Naive B cell (primary cell): ENCODE measurements at regions not wholly inside any gene's neighbourhood (a gene's known extent, or its start where the extent isn't known, plus 50 kb on each side); places are given as distances from the start of the nearest gene placed in this dataset.
A peak's percentile ranks its signal among the peaks of the same experiment; 100 is the strongest.
"Not testable (repeated sequence)": the region's sequence is repeated elsewhere in the genome, so short reads cannot be mapped to it uniquely, and the experiment has no call there.

Source experiments
- ATAC-seq, 2 donors: fragments of 150-1000 bp; cut with Tn5 transposase; 2 replicates each; pipeline ENCODE4 v1.10.0; 2021; ENCODE audit warnings: low read depth in 2 of 2, mild to moderate bottlenecking in 2 of 2, moderate library complexity in 2 of 2
- DNase-seq: peaks from one replicate; pipeline ENCODE4 v3.0.0; 2022
- H3K27ac Mint-ChIP-seq, 6 donors: one replicate each; pipeline ENCODE4 v1.8.0; 2020 to 2022; ENCODE audit warnings: mild to moderate bottlenecking in 6 of 6, mixed read lengths in 6 of 6, moderate library complexity in 5 of 6, inconsistent platforms in 2 of 6
- H3K27me3 Mint-ChIP-seq, 3 donors: one replicate each; pipeline ENCODE4 v1.8.0; 2021 to 2022; ENCODE audit warnings: mixed read lengths in 3 of 3, mild to moderate bottlenecking in 1 of 3
- H3K36me3 Mint-ChIP-seq, 2 donors: one replicate each; pipeline ENCODE4 v1.8.0; 2020 to 2022; ENCODE audit warnings: mixed read lengths in 2 of 2, inconsistent platforms in 1 of 2, mild to moderate bottlenecking in 1 of 2
- H3K4me1 Mint-ChIP-seq, 3 donors: one replicate each; pipeline ENCODE4 v1.8.0; 2020 to 2022; ENCODE audit warnings: mixed read lengths in 3 of 3, inconsistent platforms in 1 of 3, mild to moderate bottlenecking in 1 of 3, moderate library complexity in 1 of 3
- H3K4me3 Mint-ChIP-seq, 8 donors: one replicate each; pipeline ENCODE4 v1.8.0; 2020 to 2022; ENCODE audit warnings: mild to moderate bottlenecking in 8 of 8, mixed read lengths in 8 of 8, moderate library complexity in 8 of 8, inconsistent platforms in 2 of 8
- H3K9me3 Mint-ChIP-seq, 7 donors: one replicate each; pipeline ENCODE4 v1.8.0; 2020 to 2022; ENCODE audit warnings: mixed read lengths in 7 of 7, mild to moderate bottlenecking in 5 of 7, inconsistent platforms in 2 of 7, moderate library complexity in 1 of 7

GRCh38 chr7:82530361-82530760 is 86.8 kb upstream of the CACNA2D1 start:
- Mint-ChIP-seq H3K36me3 (no peaks in the 10 kb centered on the region), H3K9me3 (peaks cover 0 to 5% (median 0%) of the 10 kb centered on the region in 7 donors), H3K4me3 (no peak overlapping the region), H3K27ac (no peak overlapping the region), H3K27me3 (peaks cover 0 to 4% (median 0%) of the 10 kb centered on the region in 3 donors), H3K4me1 (no peaks in the 10 kb centered on the region)
- ATAC-seq (no peak), DNase-seq (no peak)

DNA sequence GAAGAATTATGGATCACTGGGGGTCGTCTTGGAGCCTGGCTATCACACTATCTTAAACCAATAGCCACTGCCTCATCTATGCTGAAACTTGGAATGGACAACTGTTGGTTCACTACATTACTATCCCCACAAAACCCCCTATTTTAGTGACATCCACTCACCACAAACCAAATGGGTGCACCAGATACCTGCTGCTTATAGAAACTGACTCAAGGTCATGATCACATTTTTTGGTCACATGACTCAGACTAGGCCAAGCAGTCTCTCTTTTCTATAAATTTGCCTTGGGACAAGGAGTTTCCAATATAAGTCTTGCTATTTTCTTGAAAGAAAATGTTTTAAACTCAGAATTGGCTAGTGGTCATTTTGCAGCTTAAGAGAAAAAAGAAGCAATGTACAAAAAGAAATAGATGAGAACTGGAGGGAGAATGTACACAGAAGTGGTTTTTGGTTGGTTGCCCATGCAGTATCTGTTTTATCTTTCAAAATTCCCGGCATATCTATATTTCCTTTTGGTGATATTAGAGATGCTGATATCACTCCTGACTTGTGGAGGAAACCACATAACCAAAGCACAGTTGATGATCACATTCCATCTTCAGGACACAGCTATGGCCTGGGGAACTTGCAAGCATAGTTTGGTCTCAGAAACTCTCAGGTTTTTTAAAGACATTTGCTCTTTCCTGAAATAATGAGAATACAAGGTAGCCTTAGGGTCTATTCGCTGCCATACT is 85.2 kb upstream of the CACNA2D1 start:
- H3K4me3 Mint-ChIP-seq: no peak overlapping the region
- no peak overlapping the region for H3K27ac Mint-ChIP-seq
- peaks cover 0 to 4% (median 0%) of the 10 kb centered on the region in 3 donors for H3K27me3 Mint-ChIP-seq
- ATAC-seq (no peak), DNase-seq (no peak)
- H3K9me3 Mint-ChIP-seq: peaks cover 0 to 5% (median 0%) of the 10 kb centered on the region in 7 donors
- no peaks in the 10 kb centered on the region for H3K4me1 Mint-ChIP-seq
- no peaks in the 10 kb centered on the region for H3K36me3 Mint-ChIP-seq

- Mint-ChIP-seq H3K9me3 (peaks cover 0 to 5% (median 0%) of the 10 kb centered on the region in 7 donors), H3K27ac (no peak overlapping the region)
These were observed 84.3 kb upstream of the CACNA2D1 start for GRCh38 chr7:82527851-82528250.

DNA sequence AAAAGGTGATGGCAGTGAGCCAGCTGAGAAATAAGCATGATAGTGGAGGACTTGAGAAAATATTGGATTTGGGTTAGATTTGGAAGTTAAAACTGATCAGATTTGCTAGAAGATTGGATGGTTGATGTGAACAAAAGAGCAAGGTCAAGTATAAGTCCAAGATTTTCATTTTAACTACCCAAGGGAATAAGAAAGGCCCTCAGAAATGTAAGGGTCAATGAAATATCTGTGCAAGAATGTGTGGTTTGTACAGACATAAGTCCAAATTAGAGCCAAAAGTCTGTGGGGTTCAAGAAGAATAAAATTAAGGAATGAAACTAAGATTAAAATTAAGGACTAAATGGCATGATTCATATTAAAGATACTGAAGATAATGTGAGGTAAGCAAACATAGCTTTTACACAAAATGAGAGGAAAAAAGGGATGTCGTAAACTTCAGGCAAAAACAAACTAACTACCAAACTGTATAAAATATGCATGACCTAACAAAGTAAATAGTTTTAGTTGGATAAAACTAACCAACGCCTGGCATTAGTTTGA is 78.4 kb upstream of the CACNA2D1 start:
- Mint-ChIP-seq H3K9me3 (peaks cover 0 to 4% (median 0%) of the 10 kb centered on the region in 7 donors), H3K4me1 (no peaks in the 10 kb centered on the region), H3K4me3 (no peak overlapping the region), H3K27me3 (no peaks in the 10 kb centered on the region), H3K27ac (no peak overlapping the region), H3K36me3 (no peaks in the 10 kb centered on the region)
- no peak for DNase-seq
- ATAC-seq: no peak

More at GRCh38 chr7:82527851-82528250, 84.3 kb upstream of the CACNA2D1 start:
- Mint-ChIP-seq H3K36me3 (no peaks in the 10 kb centered on the region), H3K4me3 (no peak overlapping the region), H3K27me3 (peaks cover 0 to 4% (median 0%) of the 10 kb centered on the region in 3 donors), H3K4me1 (no peaks in the 10 kb centered on the region)
- ATAC-seq (no peak), DNase-seq (no peak)

DNA sequence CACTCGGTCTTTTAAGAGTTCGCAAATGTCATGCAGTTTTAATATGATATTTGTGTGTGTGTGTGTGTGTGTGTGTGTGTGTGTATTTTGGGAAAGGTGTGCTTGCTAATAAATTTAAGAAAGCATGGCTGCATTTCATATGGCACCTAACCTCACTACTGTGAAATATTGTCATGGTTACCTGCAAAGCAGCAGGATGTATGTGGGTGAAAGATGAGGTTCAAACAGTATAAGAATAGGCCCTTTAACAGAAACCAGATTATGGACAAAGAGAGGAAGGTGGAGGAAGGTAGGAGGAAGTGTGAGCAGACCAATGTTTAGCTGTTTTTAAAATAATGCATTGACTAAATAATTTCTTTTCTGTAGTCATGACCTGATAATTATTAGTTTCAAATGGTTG is 73.5 kb upstream of the CACNA2D1 start:
- H3K27ac Mint-ChIP-seq: no peak overlapping the region
- DNase-seq (no peak), ATAC-seq (no peak)
- H3K4me3 Mint-ChIP-seq: no peak overlapping the region
- peaks cover 0 to 4% (median 0%) of the 10 kb centered on the region in 3 donors for H3K27me3 Mint-ChIP-seq
- no peaks in the 10 kb centered on the region for H3K36me3 Mint-ChIP-seq
- H3K9me3 Mint-ChIP-seq: peaks cover 0 to 4% (median 0%) of the 10 kb centered on the region in 7 donors
- H3K4me1 Mint-ChIP-seq: no peaks in the 10 kb centered on the region

DNA sequence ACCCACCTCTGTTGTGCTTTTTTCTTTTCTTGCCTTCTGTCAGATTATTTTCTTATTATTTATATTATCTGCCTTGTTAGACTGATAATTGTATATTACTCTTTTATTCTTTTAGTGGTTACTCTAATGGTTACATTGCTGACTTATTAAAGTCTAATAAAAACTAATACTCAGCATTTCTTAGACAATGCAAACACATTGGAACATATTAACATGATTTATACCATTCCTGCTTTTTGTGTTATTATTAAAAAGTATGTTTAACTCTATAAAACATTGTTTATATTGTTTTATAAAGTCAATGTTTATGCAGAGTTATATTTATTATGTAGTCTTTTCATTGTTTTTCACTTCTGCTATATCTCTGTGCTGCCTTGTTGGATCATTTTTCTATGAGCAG is 68.0 kb upstream of the CACNA2D1 start:
- H3K27ac Mint-ChIP-seq: peak overlapping the region in 1 of 6 donors; percentile 58
- H3K27me3 Mint-ChIP-seq: peaks cover 0 to 8% (median 0%) of the 10 kb centered on the region in 3 donors
- ATAC-seq (no peak), DNase-seq (no peak)
- no peak overlapping the region for H3K4me3 Mint-ChIP-seq
- no peaks in the 10 kb centered on the region for H3K4me1 Mint-ChIP-seq
- peaks cover 0 to 2% (median 0%) of the 10 kb centered on the region in 7 donors for H3K9me3 Mint-ChIP-seq
- no peaks in the 10 kb centered on the region for H3K36me3 Mint-ChIP-seq

DNA sequence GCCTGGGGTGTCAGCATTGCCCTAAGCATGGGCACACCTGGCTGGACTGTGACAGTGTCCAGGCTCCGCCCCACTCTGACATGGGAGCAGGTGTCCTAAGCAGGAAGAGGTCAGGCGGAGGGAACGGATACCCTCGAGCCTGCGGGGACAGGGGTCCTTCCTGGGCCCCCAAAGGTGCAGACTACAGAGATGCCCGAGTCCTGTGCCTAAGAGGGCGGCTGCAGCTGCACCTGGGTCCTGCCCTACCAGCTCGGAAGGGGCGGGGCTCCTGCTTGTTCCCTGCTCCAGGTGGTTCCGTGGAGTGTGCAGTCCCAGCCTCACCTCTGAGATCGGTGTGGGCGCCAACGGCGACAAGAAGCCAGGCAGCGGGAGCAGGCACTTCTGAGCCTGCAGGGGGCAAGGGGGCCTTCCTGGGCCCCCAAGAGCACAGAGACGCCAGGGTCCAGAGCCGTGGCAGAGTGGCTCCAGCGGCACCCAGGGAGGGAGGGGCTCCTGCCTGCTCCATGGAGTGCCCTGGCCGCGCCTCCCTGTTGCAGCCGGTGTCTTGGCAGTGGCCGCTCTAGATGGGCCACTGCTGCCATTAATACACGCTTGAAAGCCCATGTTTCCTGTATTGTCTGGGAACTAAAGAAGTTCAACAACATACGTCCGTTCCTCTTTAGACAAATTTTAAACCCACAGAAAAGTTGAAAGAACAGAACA is 64.5 kb upstream of the CACNA2D1 start:
- H3K4me3 Mint-ChIP-seq: peak overlapping the region in 2 of 8 donors; percentile 20 to 47
- H3K27ac Mint-ChIP-seq: peak overlapping the region in 2 of 6 donors; percentile 8 to 11
- peaks cover 0 to 4% (median 0%) of the 10 kb centered on the region in 3 donors for H3K27me3 Mint-ChIP-seq
- peaks cover 0 to 6% (median 1%) of the 10 kb centered on the region in 7 donors for H3K9me3 Mint-ChIP-seq
- no peaks in the 10 kb centered on the region for H3K4me1 Mint-ChIP-seq
- ATAC-seq (no peak), DNase-seq (no peak)
- no peaks in the 10 kb centered on the region for H3K36me3 Mint-ChIP-seq

- ATAC-seq (no peak), DNase-seq (no peak)
- H3K4me3 Mint-ChIP-seq: no peak overlapping the region
- H3K9me3 Mint-ChIP-seq: peaks cover 0 to 6% (median 1%) of the 10 kb centered on the region in 7 donors
- H3K4me1 Mint-ChIP-seq: no peaks in the 10 kb centered on the region
- peak overlapping the region in 2 of 6 donors; percentile 8 to 11 for H3K27ac Mint-ChIP-seq
- H3K36me3 Mint-ChIP-seq: no peaks in the 10 kb centered on the region
- peaks cover 0 to 4% (median 0%) of the 10 kb centered on the region in 3 donors for H3K27me3 Mint-ChIP-seq
These were observed 63.9 kb upstream of the CACNA2D1 start for GRCh38 chr7:82507365-82507975.

- no peak for ATAC-seq
These were observed 63.1 kb upstream of the CACNA2D1 start for GRCh38 chr7:82506702-82507101.

GRCh38 chr7:82506208-82506607 is 62.6 kb upstream of the CACNA2D1 start:
- peaks cover 0 to 4% (median 0%) of the 10 kb centered on the region in 3 donors for H3K27me3 Mint-ChIP-seq
- DNase-seq (no peak), ATAC-seq (no peak)
- peaks cover 0 to 9% (median 6%) of the 10 kb centered on the region in 7 donors for H3K9me3 Mint-ChIP-seq
- H3K4me3 Mint-ChIP-seq: no peak overlapping the region
- H3K4me1 Mint-ChIP-seq: no peaks in the 10 kb centered on the region
- H3K36me3 Mint-ChIP-seq: no peaks in the 10 kb centered on the region
- no peak overlapping the region for H3K27ac Mint-ChIP-seq

More at GRCh38 chr7:82506702-82507101, 63.1 kb upstream of the CACNA2D1 start:
- H3K27ac Mint-ChIP-seq: no peak overlapping the region
- peaks cover 0 to 9% (median 6%) of the 10 kb centered on the region in 7 donors for H3K9me3 Mint-ChIP-seq
- DNase-seq: no peak
- H3K36me3 Mint-ChIP-seq: no peaks in the 10 kb centered on the region
- no peaks in the 10 kb centered on the region for H3K4me1 Mint-ChIP-seq
- no peak overlapping the region for H3K4me3 Mint-ChIP-seq
- H3K27me3 Mint-ChIP-seq: peaks cover 0 to 4% (median 0%) of the 10 kb centered on the region in 3 donors

DNA sequence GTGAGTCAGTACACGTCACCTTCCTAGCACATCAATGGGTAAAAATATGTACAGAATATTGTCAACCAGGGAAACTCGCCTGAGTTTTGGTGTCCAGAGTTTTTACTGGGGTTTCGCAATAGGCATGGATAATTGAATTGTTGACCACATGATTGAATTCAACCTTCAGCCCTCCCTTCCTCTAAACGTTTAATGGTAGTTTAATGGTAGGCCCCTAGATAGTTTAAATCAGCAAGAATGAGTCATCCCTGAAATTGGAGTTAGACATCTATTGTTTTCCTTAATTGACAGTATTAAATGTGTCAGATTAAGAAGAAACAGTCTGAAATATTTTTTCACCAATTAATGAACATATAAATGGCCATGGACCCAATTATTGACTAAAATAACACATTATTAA is 57.8 kb upstream of the CACNA2D1 start:
- Mint-ChIP-seq H3K9me3 (peaks cover 4 to 16% (median 9%) of the 10 kb centered on the region in 7 donors), H3K36me3 (no peaks in the 10 kb centered on the region), H3K4me1 (no peaks in the 10 kb centered on the region), H3K27me3 (no peaks in the 10 kb centered on the region), H3K27ac (no peak overlapping the region), H3K4me3 (no peak overlapping the region)
- ATAC-seq: no peak
- DNase-seq: no peak

DNA sequence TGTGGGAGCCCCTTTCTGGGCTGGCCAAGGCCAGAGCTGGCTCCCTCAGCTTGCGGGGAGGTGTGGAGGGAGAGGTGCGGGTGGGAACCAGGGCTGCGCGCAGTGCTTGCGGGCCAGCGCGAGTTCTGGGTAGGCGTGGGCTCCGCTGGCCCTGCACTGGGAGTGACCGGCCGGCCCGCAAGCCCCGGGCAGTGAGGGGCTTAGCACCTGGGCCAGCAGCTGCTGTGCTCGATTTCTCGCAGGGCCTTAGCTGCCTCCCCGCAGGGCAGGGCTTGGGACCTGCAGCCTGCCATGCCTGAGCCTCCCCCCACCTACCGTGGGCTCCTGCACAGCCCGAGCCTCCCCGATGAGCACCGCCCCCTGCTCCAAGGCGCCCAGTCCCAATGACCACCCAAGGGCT is 56.0 kb upstream of the CACNA2D1 start:
- not testable (repeated sequence) for ATAC-seq, H3K27me3 Mint-ChIP-seq, H3K36me3 Mint-ChIP-seq, H3K4me1 Mint-ChIP-seq, H3K27ac Mint-ChIP-seq, DNase-seq, H3K4me3 Mint-ChIP-seq
- H3K9me3 Mint-ChIP-seq: peaks cover 4 to 14% (median 9%) of the 10 kb centered on the region in 7 donors

DNA sequence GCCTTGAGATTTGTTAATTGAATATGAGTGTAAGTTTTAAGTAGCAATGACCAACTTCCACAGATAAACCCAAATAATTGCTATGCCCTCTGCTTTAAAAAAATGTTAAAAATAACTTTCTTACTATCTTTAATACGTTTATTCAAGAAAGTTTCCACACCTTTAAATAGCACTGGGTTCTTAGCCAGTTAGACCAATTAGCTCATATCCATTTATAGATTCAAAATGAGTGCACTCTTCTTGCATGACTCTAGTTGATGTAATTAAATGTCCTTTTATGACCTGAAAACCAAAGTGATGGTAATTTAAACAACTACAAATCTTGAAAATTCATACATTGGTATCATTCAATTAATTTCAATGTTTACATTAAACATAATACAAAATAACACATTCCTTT is 50.8 kb upstream of the CACNA2D1 start:
- Mint-ChIP-seq H3K4me3 (no peak overlapping the region), H3K27ac (no peak overlapping the region)

More for the DNA sequence above, 50.8 kb upstream of the CACNA2D1 start:
- Mint-ChIP-seq H3K36me3 (no peaks in the 10 kb centered on the region), H3K27me3 (peaks cover 0 to 11% (median 0%) of the 10 kb centered on the region in 3 donors), H3K4me1 (no peaks in the 10 kb centered on the region), H3K9me3 (peaks cover 0 to 5% (median 3%) of the 10 kb centered on the region in 7 donors)
- DNase-seq (no peak), ATAC-seq (no peak)
